ENCODE measurements at regions not wholly inside any gene's neighbourhood (a gene's known extent, or its start where the extent isn't known, plus 50 kb on each side); places are given as distances from the start of the nearest gene placed in this dataset.

- Histone ChIP-seq H3K36me3 (ENCODE audit: control insufficient read depth, insufficient read depth, low read length) (no peaks in the 10 kb centered on the region), H3K27me3 (ENCODE audit: control insufficient read depth, insufficient read depth, low read length) (peaks cover 1% of the 10 kb centered on the region; the same call in 1 of the 2 replicates), H3K9me3 (ENCODE audit: control insufficient read depth, insufficient read depth, low read length) (peaks cover 2% of the 10 kb centered on the region; the same call in 1 of the 2 replicates), H2BK5ac (ENCODE audit: low read depth, low read length, poor library complexity, severe bottlenecking) (no peak overlapping the region), H3K4me3 (ENCODE audit: insufficient read depth, low read depth, low read length) (no peak overlapping the region), H2BK120ac (ENCODE audit: low read depth, low read length) (no peak overlapping the region), H2AFZ (replicated peaks; ENCODE audit: low read length, poor library complexity) (no peak overlapping the region), H2AK9ac (replicated peaks; ENCODE audit: low read depth, low read length, poor library complexity) (no peak overlapping the region), H2BK15ac (ENCODE audit: low read depth, low read length) (no peak overlapping the region), H3K4ac (ENCODE audit: low read depth, low read length) (no peak overlapping the region), H3K56ac (ENCODE audit: extremely low read depth, insufficient read depth, low read length) (no peak overlapping the region), H3K18ac (ENCODE audit: low read depth, low read length) (no peak overlapping the region), H3K27ac (ENCODE audit: insufficient read depth, low read length) (no peak overlapping the region), H3K23ac (ENCODE audit: low read depth, low read length) (no peak overlapping the region), H3K14ac (replicated peaks; ENCODE audit: low read depth, low read length) (no peak overlapping the region), H3K4me1 (ENCODE audit: control insufficient read depth, insufficient read depth, low read length) (no peaks in the 10 kb centered on the region), H3K4me2 (ENCODE audit: low read depth, low read length) (no peak overlapping the region), H4K5ac (ENCODE audit: low read depth, low read length) (no peak overlapping the region), H2AK5ac (ENCODE audit: low read depth, low read length) (no peak overlapping the region), H3K9me1 (ENCODE audit: insufficient read depth, low read length) (no peaks in the 10 kb centered on the region), H3K9ac (ENCODE audit: low read depth, low read length) (no peak overlapping the region), H3K79me1 (ENCODE audit: low read depth in 1 of 2, low read length in 2 of 2) (no peaks in the 10 kb centered on the region), H2BK20ac (ENCODE audit: low read depth, low read length) (no peak overlapping the region), H4K20me1 (ENCODE audit: insufficient read depth, low read length) (no peaks in the 10 kb centered on the region), H4K91ac (ENCODE audit: insufficient read depth, low read depth, low read length) (no peak overlapping the region), H4K8ac (ENCODE audit: low read depth in 2 of 2, low read length in 2 of 2) (no peak overlapping the region)
- intact Hi-C loops (cut with micrococcal nuclease): no loop called here
- dilution Hi-C loops (cut with HindIII; ENCODE audit: low sequenced_read_pairs, unreplicated experiment): no loop called here
- TF ChIP-seq POLR2A (IDR thresholded peaks at IDR 0.05; ENCODE audit: low read depth, low read length): no peak
- WGBS, 2 experiments (ENCODE audit: extremely low coverage in 2 of 2, insufficient read length in 1 of 2): no CpG with 5 or more reads among the region's 2 CpGs
- ChIA-PET CTCF (no interaction called here), POLR2A (ENCODE audit: unreplicated experiment) (no interaction called here)
- ATAC-seq (ENCODE audit: low read depth): no peak
- DNase-seq: no peak
- BruUV-seq (replicated peaks): no TSS peak
- in situ Hi-C loops (cut with MboI; ENCODE audit: low sequenced_read_pairs): no loop called here
Measured at GRCh38 chr13:109431217-109431616, 355.2 kb downstream of the IRS2 start.

Measured in IMR-90 (cell line).